Panc1 (cell line): ENCODE measurements at regions not wholly inside any gene's neighbourhood (a gene's known extent, or its start where the extent isn't known, plus 50 kb on each side); places are given as distances from the start of the nearest gene placed in this dataset.
A peak's percentile ranks its signal among the peaks of the same experiment; 100 is the strongest.
"Not testable (repeated sequence)": the region's sequence is repeated elsewhere in the genome, so short reads cannot be mapped to it uniquely, and the experiment has no call there.

Experiments
- ATAC-seq: fragments of 200-7000 bp; cut with Tn5 transposase; 2 replicates; pipeline ENCODE4 v1.9.1; 2020; ENCODE audit warnings: mild to moderate bottlenecking, moderate library complexity
- BruUV-seq: library from RNA; stranded (reverse); fragments of 400-500 nt; replicated peaks from 2 replicates; lab custom pipeline; 2021; lab: Mats Ljungman, UMichigan
- CTCF ChIA-PET: fragments of 300-600 bp; sonication (Branson Sonifier 250); formaldehyde crosslinking; loops from one replicate; lab custom pipeline; 2022; ENCODE audit warnings: antibody characterized with exemption; lab: Charles Lee
- POLR2A ChIA-PET: fragments of 300-600 bp; sonication (Branson Sonifier 250); formaldehyde crosslinking; loops from one replicate; lab custom pipeline; 2022; ENCODE audit warnings: antibody characterized with exemption; lab: Charles Lee
- DNase-seq: peaks from one replicate; pipeline ENCODE4 v3.0.0-alpha.2; 2010; ENCODE audit warnings: low read depth, low spot score
- H3K27ac ChIP-seq: 2 replicates; pipeline ENCODE4 v1.5.1; 2011; ENCODE audit warnings: mild to moderate bottlenecking, low read length, inconsistent platforms
- H3K27me3 ChIP-seq: fragments of 200-500 bp; sonication (Bioruptor generic); 2 replicates; pipeline ENCODE4 v1.6.0; 2014; ENCODE audit warnings: low read length, inconsistent platforms; ENCODE audit not compliant: control insufficient read depth, insufficient read depth
- H3K36me3 ChIP-seq: fragments of 200-500 bp; sonication (Bioruptor generic); 2 replicates; pipeline ENCODE4 v1.5.1; 2014; ENCODE audit warnings: inconsistent platforms, mild to moderate bottlenecking, low read length, moderate library complexity; ENCODE audit not compliant: control insufficient read depth, insufficient read depth
- H3K4me1 ChIP-seq: 2 replicates; pipeline ENCODE4 v1.5.1; 2011; ENCODE audit warnings: inconsistent platforms, mild to moderate bottlenecking, low read length, moderate library complexity; ENCODE audit not compliant: control insufficient read depth, insufficient read depth
- H3K4me3 ChIP-seq, 2 experiments: 2 replicates each; pipeline ENCODE4 v1.5.1; 2011 to 2012; ENCODE audit warnings: low read depth in 2 of 2, low read length in 2 of 2, mild to moderate bottlenecking in 2 of 2, inconsistent platforms in 1 of 2, moderate library complexity in 1 of 2
- H3K9me3 ChIP-seq: fragments of 200-500 bp; sonication (Bioruptor generic); 2 replicates; pipeline ENCODE4 v1.5.1; 2014; ENCODE audit warnings: low read depth, mild to moderate bottlenecking, inconsistent platforms, low read length, moderate library complexity; ENCODE audit not compliant: control insufficient read depth, insufficient read depth
- CTCF ChIP-seq: fragments of 450-650 bp; IDR thresholded peaks from 2 replicates; pipeline ENCODE4 v1.5.1; 2017; ENCODE audit warnings: mild to moderate bottlenecking
- POLR2AphosphoS5 ChIP-seq: IDR thresholded peaks from 2 replicates; pipeline ENCODE4 v1.6.1; 2012; ENCODE audit warnings: mild to moderate bottlenecking, low read depth, low read length, moderate library complexity
- REST ChIP-seq, 2 experiments: IDR thresholded peaks; 2 replicates each; pipeline ENCODE4 v1.6.1; 2011 to 2012; ENCODE audit warnings: low read depth in 2 of 2, control low read depth in 1 of 2, low read length in 1 of 2, mild to moderate bottlenecking in 1 of 2, moderate library complexity in 1 of 2; ENCODE audit not compliant: insufficient read depth in 1 of 2
- SIN3A ChIP-seq: IDR thresholded peaks from 2 replicates; pipeline ENCODE4 v1.6.1; 2012; ENCODE audit warnings: low read depth, mild to moderate bottlenecking, low read length, moderate library complexity, borderline replicate concordance; ENCODE audit not compliant: insufficient read depth
- TCF7L2 ChIP-seq: IDR thresholded peaks from 2 replicates; pipeline ENCODE4 v1.6.1; 2011; ENCODE audit warnings: mild to moderate bottlenecking, low read depth, low read length, inconsistent platforms
- in situ Hi-C: cut with HindIII; loops from 2 replicates; pipeline ENCODE4 v1.10.0; 2016; ENCODE audit warnings: low sequenced_read_pairs, low pct_unique_long_range_greater_than_20kb
- intact Hi-C: fragments of 100-400 bp; cut with micrococcal nuclease; formaldehyde crosslinking; loops from one replicate; pipeline ENCODE4 v1.10.0; 2022; ENCODE audit not compliant: unreplicated experiment

GRCh38 chr2:234169674-234170073, 119.2 kb downstream of the SPP2 start:
- Histone ChIP-seq H3K4me3 (no peak overlapping the region), H3K27me3 (no peaks in the 10 kb centered on the region), H3K27ac (peak overlapping the region; percentile 86), H3K9me3 (no peaks in the 10 kb centered on the region), H3K36me3 (no peaks in the 10 kb centered on the region), H3K4me1 (peaks cover 18% of the 10 kb centered on the region)
- in situ Hi-C loops (no loop called here), intact Hi-C loops (no loop called here)
- BruUV-seq: no TSS peak
- ATAC-seq (peak; percentile 35), DNase-seq (no peak)
- no peak for TF ChIP-seq TCF7L2
- TF ChIP-seq POLR2AphosphoS5: no peak
- TF ChIP-seq SIN3A: no peak
- no peak for TF ChIP-seq CTCF
- no peak for TF ChIP-seq REST (IDR thresholded peaks at IDR 0.05; ENCODE audit: insufficient read depth in 1 of 2, low read depth in 2 of 2, low read length in 1 of 2)
- ChIA-PET CTCF (interaction anchor here (0.7 kb wide), 1 partner anchor 814 kb away, joined by 10 read pairs; no protein-coding TSS in a partner anchor), POLR2A (interaction anchor here (0.6 kb wide), 2 partner anchors 82 to 131 kb away, joined by 4 to 8 read pairs; no protein-coding TSS in a partner anchor)

GRCh38 chr2:234168605-234169570, 118.4 kb downstream of the SPP2 start:
- H3K4me3 ChIP-seq, H3K27me3 ChIP-seq, DNase-seq, intact Hi-C loops, H3K9me3 ChIP-seq, BruUV-seq, H3K36me3 ChIP-seq, CTCF ChIA-PET, in situ Hi-C loops: not testable (repeated sequence)
- ATAC-seq: peak; percentile 82
- H3K4me1 ChIP-seq: peaks cover 22% of the 10 kb centered on the region
- POLR2A ChIA-PET: interaction anchor here (0.7 kb wide), 1 partner anchor 9 kb away, joined by 7 read pairs; no protein-coding TSS in a partner anchor
- peak overlapping the region; percentile 86 for H3K27ac ChIP-seq

- Histone ChIP-seq H3K4me1 (peaks cover 24% of the 10 kb centered on the region), H3K27ac (peak overlapping the region; percentile 76; the same call in 1 of the 2 replicates), H3K4me3 (no peak overlapping the region), H3K9me3 (no peaks in the 10 kb centered on the region), H3K36me3 (no peaks in the 10 kb centered on the region), H3K27me3 (no peaks in the 10 kb centered on the region)
- intact Hi-C loops: no loop called here
- CTCF ChIA-PET: no interaction called here
- BruUV-seq: no TSS peak
- DNase-seq (no peak), ATAC-seq (no peak)
- POLR2A ChIA-PET: interaction anchor here (0.6 kb wide), 1 partner anchor 203 kb away, joined by 4 read pairs; no protein-coding TSS in a partner anchor
- TF ChIP-seq REST (IDR thresholded peaks at IDR 0.05; ENCODE audit: insufficient read depth in 1 of 2, low read depth in 2 of 2, low read length in 1 of 2) (no peak), TCF7L2 (no peak), CTCF (no peak), SIN3A (no peak), POLR2AphosphoS5 (no peak)
- in situ Hi-C loops: no loop called here
These were observed 116.0 kb downstream of the SPP2 start for GRCh38 chr2:234166531-234166930.
